ENCODE measurements at regions not wholly inside any gene's neighbourhood (a gene's known extent, or its start where the extent isn't known, plus 50 kb on each side); places are given as distances from the start of the nearest gene placed in this dataset.

DNA sequence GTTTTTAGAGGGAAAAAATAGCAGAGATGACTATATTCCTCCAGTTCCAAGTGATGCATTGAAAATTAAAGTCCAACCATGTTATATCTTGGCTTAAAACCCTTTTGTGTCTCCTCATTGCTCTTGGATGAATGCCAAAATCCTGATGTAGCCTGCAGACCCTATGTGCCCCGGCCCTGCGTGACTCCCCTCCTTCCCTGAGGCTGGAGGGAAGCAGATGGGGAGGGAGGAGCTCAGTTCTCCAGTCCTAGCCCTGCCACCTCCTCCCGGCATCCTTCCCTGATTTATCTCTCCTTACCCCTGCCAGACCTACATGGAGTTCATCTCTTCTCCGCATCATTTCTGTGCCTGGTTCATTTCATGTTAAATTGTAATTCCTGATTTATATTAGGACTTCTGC lies 397.4 kb downstream of the PTPRU start:
- no peaks in the 10 kb centered on the region for H3K36me3 ChIP-seq (ENCODE audit: control insufficient read depth, insufficient read depth, low read length)
- BruUV-seq (replicated peaks): no TSS peak
- Mint-ChIP-seq H3K9me3 (ENCODE audit: unreplicated experiment) (no peaks in the 10 kb centered on the region), H3K4me3 (ENCODE audit: unreplicated experiment) (no peak overlapping the region), H3K27me3 (ENCODE audit: insufficient read depth, unreplicated experiment) (peaks cover 14% of the 10 kb centered on the region), H3K4me1 (ENCODE audit: low read depth, unreplicated experiment) (no peaks in the 10 kb centered on the region), H3K27ac (ENCODE audit: unreplicated experiment) (no peak overlapping the region), H3K36me3 (ENCODE audit: insufficient read depth, unreplicated experiment) (no peaks in the 10 kb centered on the region)
- no peak overlapping the region for H3K4me3 ChIP-seq (ENCODE audit: low read depth, low read length)
- no peaks in the 10 kb centered on the region for H3K9me3 ChIP-seq
- TF ChIP-seq, protein P1, sequence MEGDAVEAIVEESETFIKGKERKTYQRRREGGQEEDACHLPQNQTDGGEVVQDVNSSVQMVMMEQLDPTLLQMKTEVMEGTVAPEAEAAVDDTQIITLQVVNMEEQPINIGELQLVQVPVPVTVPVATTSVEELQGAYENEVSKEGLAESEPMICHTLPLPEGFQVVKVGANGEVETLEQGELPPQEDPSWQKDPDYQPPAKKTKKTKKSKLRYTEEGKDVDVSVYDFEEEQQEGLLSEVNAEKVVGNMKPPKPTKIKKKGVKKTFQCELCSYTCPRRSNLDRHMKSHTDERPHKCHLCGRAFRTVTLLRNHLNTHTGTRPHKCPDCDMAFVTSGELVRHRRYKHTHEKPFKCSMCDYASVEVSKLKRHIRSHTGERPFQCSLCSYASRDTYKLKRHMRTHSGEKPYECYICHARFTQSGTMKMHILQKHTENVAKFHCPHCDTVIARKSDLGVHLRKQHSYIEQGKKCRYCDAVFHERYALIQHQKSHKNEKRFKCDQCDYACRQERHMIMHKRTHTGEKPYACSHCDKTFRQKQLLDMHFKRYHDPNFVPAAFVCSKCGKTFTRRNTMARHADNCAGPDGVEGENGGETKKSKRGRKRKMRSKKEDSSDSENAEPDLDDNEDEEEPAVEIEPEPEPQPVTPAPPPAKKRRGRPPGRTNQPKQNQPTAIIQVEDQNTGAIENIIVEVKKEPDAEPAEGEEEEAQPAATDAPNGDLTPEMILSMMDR (IDR thresholded peaks at IDR 0.05; ENCODE audit: insufficient read depth in 1 of 2, low read depth in 1 of 2, low read length in 1 of 2, severe bottlenecking in 1 of 2, unreplicated experiment in 1 of 2): no peak
- CTCF ChIA-PET: no interaction called here
- POLR2A ChIA-PET: no interaction called here
- H3K27me3 ChIP-seq (replicated peaks; ENCODE audit: control insufficient read depth, insufficient read depth, low read length): no peaks in the 10 kb centered on the region
- intact Hi-C loops (cut with micrococcal nuclease; ENCODE audit: unreplicated experiment): no loop called here
- DNase-seq: no peak
- no peaks in the 10 kb centered on the region for H3K4me1 ChIP-seq

DNA sequence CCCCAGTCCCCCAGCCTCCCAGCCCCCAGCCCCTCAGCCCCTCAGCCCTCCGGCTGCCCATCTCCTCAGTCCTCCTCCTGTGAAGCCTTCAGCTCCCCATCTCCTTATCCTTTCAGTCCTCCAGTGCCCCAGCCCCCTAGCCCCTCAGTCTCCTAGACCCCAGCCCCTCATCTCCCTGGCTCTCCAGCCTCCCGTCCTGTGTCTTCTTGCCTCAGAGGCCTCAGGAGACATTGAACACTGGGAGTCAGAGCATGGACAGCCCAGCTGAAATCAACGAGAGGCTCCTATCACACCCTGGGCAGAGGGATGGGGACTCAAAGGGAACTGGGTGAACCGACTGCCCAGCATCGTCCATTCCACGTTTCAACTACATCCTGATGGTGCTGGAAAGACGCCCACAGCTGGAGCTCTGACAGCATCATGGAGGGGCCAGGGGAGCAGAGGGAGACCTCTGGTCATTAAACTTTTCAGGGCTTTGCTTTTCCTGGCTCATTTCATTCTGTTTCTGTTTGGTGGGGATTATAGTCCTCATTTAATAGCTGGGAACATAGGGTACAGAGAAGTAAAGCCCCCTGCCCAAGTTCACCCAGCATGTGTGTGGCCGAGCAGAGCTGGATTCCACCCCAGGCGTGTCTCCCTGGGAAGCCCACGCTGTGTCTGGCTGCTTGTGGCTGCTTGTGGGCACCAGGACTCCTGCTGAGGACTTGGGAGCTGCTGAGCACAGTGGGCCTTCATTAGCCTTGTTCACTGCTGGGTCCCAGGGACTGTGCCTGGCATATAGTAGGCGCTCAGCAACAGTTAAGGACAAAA lies 396.7 kb downstream of the PTPRU start:
- H3K4me3 Mint-ChIP-seq (ENCODE audit: unreplicated experiment): no peak overlapping the region
- no peak overlapping the region for H3K4me3 ChIP-seq (ENCODE audit: low read depth, low read length)
- no peak overlapping the region for H3K27ac Mint-ChIP-seq (ENCODE audit: unreplicated experiment)
- ChIA-PET POLR2A (no interaction called here), CTCF (no interaction called here)
- no peaks in the 10 kb centered on the region for H3K4me1 ChIP-seq
- DNase-seq: no peak
- H3K9me3 ChIP-seq: no peaks in the 10 kb centered on the region
- no peaks in the 10 kb centered on the region for H3K9me3 Mint-ChIP-seq (ENCODE audit: unreplicated experiment)
- H3K36me3 ChIP-seq (ENCODE audit: control insufficient read depth, insufficient read depth, low read length): no peaks in the 10 kb centered on the region
- H3K36me3 Mint-ChIP-seq (ENCODE audit: insufficient read depth, unreplicated experiment): no peaks in the 10 kb centered on the region
- TF ChIP-seq, protein P1 (IDR thresholded peaks at IDR 0.05; ENCODE audit: insufficient read depth in 1 of 2, low read depth in 1 of 2, low read length in 1 of 2, severe bottlenecking in 1 of 2, unreplicated experiment in 1 of 2): no peak
- H3K27me3 ChIP-seq (replicated peaks; ENCODE audit: control insufficient read depth, insufficient read depth, low read length): no peaks in the 10 kb centered on the region
- H3K27me3 Mint-ChIP-seq (ENCODE audit: insufficient read depth, unreplicated experiment): peaks cover 20% of the 10 kb centered on the region
- H3K4me1 Mint-ChIP-seq (ENCODE audit: low read depth, unreplicated experiment): no peaks in the 10 kb centered on the region
- BruUV-seq (replicated peaks): no TSS peak
- intact Hi-C loops (cut with micrococcal nuclease; ENCODE audit: unreplicated experiment): no loop called here

DNA sequence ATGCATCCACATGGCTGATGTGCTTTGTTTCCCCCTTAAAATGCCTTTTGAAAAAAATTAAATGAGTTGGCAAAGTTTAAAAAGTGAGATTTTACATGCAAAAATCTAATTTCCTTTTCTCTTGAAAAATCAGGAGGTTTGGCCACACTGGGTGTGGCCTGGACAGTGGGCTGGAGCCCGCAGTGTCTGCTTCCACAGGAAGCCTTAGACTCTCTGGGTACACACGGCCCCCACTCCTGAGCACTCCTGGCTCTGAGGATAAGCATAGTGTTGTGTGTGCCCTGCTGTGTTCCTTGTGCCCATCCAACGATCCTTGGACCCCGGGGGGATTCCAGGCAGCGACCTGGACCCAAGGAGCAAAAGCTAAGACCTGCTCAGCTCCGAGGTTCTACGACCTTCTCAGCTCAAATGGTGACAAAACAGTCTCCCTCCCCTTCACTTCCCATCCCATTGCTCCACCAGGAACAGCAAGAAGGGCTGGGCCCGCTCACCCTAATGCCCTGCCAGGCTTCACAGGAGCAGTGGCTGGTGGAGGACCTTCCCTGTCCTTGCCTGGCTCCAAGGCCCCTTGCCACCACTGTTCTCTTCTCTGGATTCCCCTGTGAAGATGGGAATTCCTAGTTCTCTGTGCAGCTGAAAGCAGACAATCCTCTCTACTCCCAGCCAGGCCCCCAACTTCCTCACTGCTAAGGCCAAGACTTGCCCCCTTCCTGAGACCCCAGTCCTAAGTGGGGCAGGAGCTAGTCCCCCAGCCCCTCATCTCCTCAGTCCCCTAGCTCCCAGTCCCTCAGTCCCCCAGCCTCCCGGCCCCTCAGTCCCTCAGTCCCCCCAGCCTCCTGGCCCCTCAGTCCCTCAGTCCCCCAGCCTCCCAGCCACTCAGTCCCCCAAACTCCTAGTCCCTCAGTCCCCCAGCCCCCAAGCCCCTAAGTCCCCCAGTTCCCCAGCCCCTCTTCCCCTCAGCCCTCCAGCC lies 395.8 kb downstream of the PTPRU start:
- peaks cover 20% of the 10 kb centered on the region for H3K27me3 Mint-ChIP-seq (ENCODE audit: insufficient read depth, unreplicated experiment)
- BruUV-seq (replicated peaks): no TSS peak
- no peaks in the 10 kb centered on the region for H3K4me1 ChIP-seq
- H3K27me3 ChIP-seq (replicated peaks; ENCODE audit: control insufficient read depth, insufficient read depth, low read length): no peaks in the 10 kb centered on the region
- DNase-seq: no peak
- CTCF ChIA-PET: no interaction called here
- H3K4me3 Mint-ChIP-seq (ENCODE audit: unreplicated experiment): no peak overlapping the region
- intact Hi-C loops (cut with micrococcal nuclease; ENCODE audit: unreplicated experiment): no loop called here
- POLR2A ChIA-PET: no interaction called here
- H3K4me3 ChIP-seq (ENCODE audit: low read depth, low read length): no peak overlapping the region
- no peaks in the 10 kb centered on the region for H3K36me3 Mint-ChIP-seq (ENCODE audit: insufficient read depth, unreplicated experiment)
- H3K4me1 Mint-ChIP-seq (ENCODE audit: low read depth, unreplicated experiment): no peaks in the 10 kb centered on the region
- H3K9me3 Mint-ChIP-seq (ENCODE audit: unreplicated experiment): no peaks in the 10 kb centered on the region
- no peaks in the 10 kb centered on the region for H3K9me3 ChIP-seq
- no peak overlapping the region for H3K27ac Mint-ChIP-seq (ENCODE audit: unreplicated experiment)
- TF ChIP-seq, protein P1 (IDR thresholded peaks at IDR 0.05; ENCODE audit: insufficient read depth in 1 of 2, low read depth in 1 of 2, low read length in 1 of 2, severe bottlenecking in 1 of 2, unreplicated experiment in 1 of 2): no peak
- H3K36me3 ChIP-seq (ENCODE audit: control insufficient read depth, insufficient read depth, low read length): no peaks in the 10 kb centered on the region
